Esophagus muscularis mucosa (tissue), 3 donors: ENCODE measurements at regions not wholly inside any gene's neighbourhood (a gene's known extent, or its start where the extent isn't known, plus 50 kb on each side); places are given as distances from the start of the nearest gene placed in this dataset.

Experiments
- POLR2A ChIP-seq: fragments of 450-650 bp; IDR thresholded peaks from one replicate; pipeline ENCODE4 v1.6.1; 2017; ENCODE audit warnings: antibody characterized with exemption, moderate library complexity, mild to moderate bottlenecking, low read depth
- TF ChIP-seq, protein P1 (sequence below), 3 experiments: fragments of 200-600 bp in 2 of 3; fragments of 450-650 bp in 1 of 3; sonication (generic) in 2 of 3; IDR thresholded peaks; one replicate each; pipeline ENCODE4 v1.5.1; 2017 to 2019; ENCODE audit warnings: antibody characterized with exemption in 3 of 3, mild to moderate bottlenecking in 2 of 3, moderate library complexity in 1 of 3

DNA sequence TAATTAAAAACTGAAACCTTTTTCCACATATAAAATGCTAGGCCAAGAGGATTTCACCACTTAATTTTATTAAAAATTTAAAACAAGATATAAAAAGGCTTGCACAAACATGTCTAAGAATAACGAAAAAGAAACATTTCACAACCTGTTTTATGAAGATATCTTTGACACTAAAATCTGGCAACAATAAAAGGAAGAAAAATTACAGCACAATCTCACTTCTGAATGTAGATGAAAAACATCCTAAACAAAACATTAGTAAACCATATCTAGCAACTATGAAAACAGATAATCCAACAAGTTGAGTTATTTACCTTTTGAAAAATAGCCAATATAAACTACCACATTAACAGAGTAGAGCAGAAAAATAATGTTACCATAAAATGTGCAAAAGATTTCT is 185.4 kb upstream of the MMADHC start:
- no peak for TF ChIP-seq POLR2A
- TF ChIP-seq, protein P1, sequence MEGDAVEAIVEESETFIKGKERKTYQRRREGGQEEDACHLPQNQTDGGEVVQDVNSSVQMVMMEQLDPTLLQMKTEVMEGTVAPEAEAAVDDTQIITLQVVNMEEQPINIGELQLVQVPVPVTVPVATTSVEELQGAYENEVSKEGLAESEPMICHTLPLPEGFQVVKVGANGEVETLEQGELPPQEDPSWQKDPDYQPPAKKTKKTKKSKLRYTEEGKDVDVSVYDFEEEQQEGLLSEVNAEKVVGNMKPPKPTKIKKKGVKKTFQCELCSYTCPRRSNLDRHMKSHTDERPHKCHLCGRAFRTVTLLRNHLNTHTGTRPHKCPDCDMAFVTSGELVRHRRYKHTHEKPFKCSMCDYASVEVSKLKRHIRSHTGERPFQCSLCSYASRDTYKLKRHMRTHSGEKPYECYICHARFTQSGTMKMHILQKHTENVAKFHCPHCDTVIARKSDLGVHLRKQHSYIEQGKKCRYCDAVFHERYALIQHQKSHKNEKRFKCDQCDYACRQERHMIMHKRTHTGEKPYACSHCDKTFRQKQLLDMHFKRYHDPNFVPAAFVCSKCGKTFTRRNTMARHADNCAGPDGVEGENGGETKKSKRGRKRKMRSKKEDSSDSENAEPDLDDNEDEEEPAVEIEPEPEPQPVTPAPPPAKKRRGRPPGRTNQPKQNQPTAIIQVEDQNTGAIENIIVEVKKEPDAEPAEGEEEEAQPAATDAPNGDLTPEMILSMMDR (IDR thresholded peaks at IDR 0.05): no peak
